OCI-LY7 (cell line): ENCODE measurements at regions not wholly inside any gene's neighbourhood (a gene's known extent, or its start where the extent isn't known, plus 50 kb on each side); places are given as distances from the start of the nearest gene placed in this dataset.

Experiments used
- BruUV-seq: library from RNA; stranded (reverse); fragments of 400-500 nt; replicated peaks from 2 replicates; lab custom pipeline; 2021; lab: Mats Ljungman, UMichigan
- CTCF ChIA-PET: fragments of 300-600 bp; sonication (Branson Sonifier 250); formaldehyde crosslinking; loops from one replicate; lab custom pipeline; 2022; ENCODE audit warnings: antibody characterized with exemption; ENCODE audit not compliant: unreplicated experiment; lab: Charles Lee
- POLR2A ChIA-PET: fragments of 300-600 bp; sonication (Branson Sonifier 250); formaldehyde crosslinking; loops from one replicate; lab custom pipeline; 2022; ENCODE audit warnings: antibody characterized with exemption; lab: Charles Lee
- DNase-seq: peaks from one replicate; pipeline ENCODE4 v3.0.0-alpha.2; 2015; ENCODE audit warnings: low spot score
- H2AFZ ChIP-seq: fragments of 200-600 bp; sonication (generic), shearing (Covaris generic); 2 replicates; pipeline ENCODE4 v1.6.1; 2014; ENCODE audit warnings: mild to moderate bottlenecking, antibody characterized with exemption, low read length, moderate library complexity
- H3K27ac ChIP-seq: fragments of 200-600 bp; sonication (generic); 2 replicates; pipeline ENCODE4 v1.5.1; 2014; ENCODE audit warnings: mixed run types, low read depth, mild to moderate bottlenecking, moderate library complexity, low read length, inconsistent platforms; ENCODE audit not compliant: poor library complexity, severe bottlenecking
- H3K36me3 ChIP-seq: fragments of 200-600 bp; sonication (generic); 2 replicates; pipeline ENCODE4 v1.6.1; 2014; ENCODE audit warnings: mild to moderate bottlenecking, antibody characterized with exemption, low read length, moderate library complexity, mixed read lengths; ENCODE audit not compliant: insufficient read depth
- H3K4me1 ChIP-seq: fragments of 200-600 bp; sonication (generic); 2 replicates; pipeline ENCODE4 v1.5.1; 2014; ENCODE audit warnings: mild to moderate bottlenecking, low read length; ENCODE audit not compliant: insufficient read depth, poor library complexity, severe bottlenecking
- H3K4me2 ChIP-seq: fragments of 200-600 bp; sonication (generic); 2 replicates; pipeline ENCODE4 v1.6.1; 2014; ENCODE audit warnings: mild to moderate bottlenecking, low read length
- H3K4me3 ChIP-seq: fragments of 200-600 bp; sonication (generic); 2 replicates; pipeline ENCODE4 v1.5.1; 2014; ENCODE audit warnings: mild to moderate bottlenecking, low read depth, low read length; ENCODE audit not compliant: poor library complexity, severe bottlenecking
- H3K79me2 ChIP-seq: fragments of 200-600 bp; sonication (generic); 2 replicates; pipeline ENCODE4 v1.6.1; 2016; ENCODE audit warnings: low read depth, mild to moderate bottlenecking, low read length, moderate library complexity, mixed read lengths; ENCODE audit not compliant: insufficient read depth
- H3K9me2 ChIP-seq: fragments of 200-600 bp; sonication (generic); 2 replicates; pipeline ENCODE4 v1.6.1; 2016; ENCODE audit warnings: mild to moderate bottlenecking, low read length, mixed read lengths; ENCODE audit not compliant: insufficient read depth
- H3K9me3 ChIP-seq: fragments of 200-600 bp; sonication (generic); 2 replicates; pipeline ENCODE4 v1.6.1; 2014; ENCODE audit warnings: mild to moderate bottlenecking, mixed run types, low read length, mixed read lengths
- H4K20me1 ChIP-seq: fragments of 200-600 bp; sonication (generic); 2 replicates; pipeline ENCODE4 v1.6.1; 2014; ENCODE audit warnings: mild to moderate bottlenecking, antibody characterized with exemption, low read length, moderate library complexity, mixed read lengths; ENCODE audit not compliant: insufficient read depth
- EZH2phosphoT487 ChIP-seq: fragments of 200-600 bp; sonication (generic); IDR thresholded peaks from 2 replicates; pipeline ENCODE4 v1.6.1; 2018; ENCODE audit warnings: low read depth, borderline replicate concordance, mild to moderate bottlenecking, mixed run types, antibody characterized with exemption, low read length, moderate library complexity, mixed read lengths
- intact Hi-C: fragments of 100-400 bp; cut with micrococcal nuclease; formaldehyde crosslinking; loops from one replicate; pipeline ENCODE4 v1.10.0; 2022; ENCODE audit not compliant: unreplicated experiment
- TF ChIP-seq, protein P1 (sequence below): fragments of 200-600 bp; sonication (generic); conservative IDR thresholded peaks from 2 replicates; pipeline ENCODE4 v1.5.1; 2014; ENCODE audit warnings: mild to moderate bottlenecking, antibody characterized with exemption, low read length, moderate library complexity, mixed read lengths

DNA sequence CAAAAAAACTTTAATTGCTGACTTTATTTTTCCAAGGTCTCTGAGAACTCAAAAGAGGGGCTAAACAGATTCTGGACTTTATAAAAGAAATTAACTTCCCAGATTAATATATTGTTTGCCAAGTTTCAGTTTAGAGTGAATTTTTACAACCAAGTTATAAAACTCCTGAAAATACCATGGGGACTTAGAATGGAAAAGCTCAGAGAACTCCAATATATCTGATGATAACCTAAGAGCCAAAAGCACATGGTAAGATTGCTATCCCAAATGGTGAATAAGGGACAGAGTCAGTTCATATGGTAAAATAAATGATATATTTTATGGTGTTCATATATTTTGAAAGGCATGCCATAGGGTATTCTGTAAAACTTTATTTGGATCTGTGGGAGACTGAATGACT, 470.9 kb downstream of the TTLL7 start:
- H3K9me3 ChIP-seq: no peaks in the 10 kb centered on the region
- no TSS peak for BruUV-seq
- no peak overlapping the region for H2AFZ ChIP-seq
- ChIA-PET CTCF (no interaction called here), POLR2A (interaction anchor here (0.6 kb wide), 2 partner anchors 875 to 923 kb away, joined by 3 read pairs; no protein-coding TSS in a partner anchor)
- H3K9me2 ChIP-seq: no peaks in the 10 kb centered on the region
- intact Hi-C loops: no loop called here
- no peaks in the 10 kb centered on the region for H3K4me1 ChIP-seq
- H3K36me3 ChIP-seq: no peaks in the 10 kb centered on the region
- no peaks in the 10 kb centered on the region for H3K79me2 ChIP-seq
- H3K4me2 ChIP-seq: no peak overlapping the region
- H3K27ac ChIP-seq: no peak overlapping the region
- TF ChIP-seq EZH2phosphoT487: no peak
- TF ChIP-seq, protein P1, sequence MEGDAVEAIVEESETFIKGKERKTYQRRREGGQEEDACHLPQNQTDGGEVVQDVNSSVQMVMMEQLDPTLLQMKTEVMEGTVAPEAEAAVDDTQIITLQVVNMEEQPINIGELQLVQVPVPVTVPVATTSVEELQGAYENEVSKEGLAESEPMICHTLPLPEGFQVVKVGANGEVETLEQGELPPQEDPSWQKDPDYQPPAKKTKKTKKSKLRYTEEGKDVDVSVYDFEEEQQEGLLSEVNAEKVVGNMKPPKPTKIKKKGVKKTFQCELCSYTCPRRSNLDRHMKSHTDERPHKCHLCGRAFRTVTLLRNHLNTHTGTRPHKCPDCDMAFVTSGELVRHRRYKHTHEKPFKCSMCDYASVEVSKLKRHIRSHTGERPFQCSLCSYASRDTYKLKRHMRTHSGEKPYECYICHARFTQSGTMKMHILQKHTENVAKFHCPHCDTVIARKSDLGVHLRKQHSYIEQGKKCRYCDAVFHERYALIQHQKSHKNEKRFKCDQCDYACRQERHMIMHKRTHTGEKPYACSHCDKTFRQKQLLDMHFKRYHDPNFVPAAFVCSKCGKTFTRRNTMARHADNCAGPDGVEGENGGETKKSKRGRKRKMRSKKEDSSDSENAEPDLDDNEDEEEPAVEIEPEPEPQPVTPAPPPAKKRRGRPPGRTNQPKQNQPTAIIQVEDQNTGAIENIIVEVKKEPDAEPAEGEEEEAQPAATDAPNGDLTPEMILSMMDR: no peak
- DNase-seq: no peak
- no peaks in the 10 kb centered on the region for H4K20me1 ChIP-seq
- H3K4me3 ChIP-seq: no peak overlapping the region

DNA sequence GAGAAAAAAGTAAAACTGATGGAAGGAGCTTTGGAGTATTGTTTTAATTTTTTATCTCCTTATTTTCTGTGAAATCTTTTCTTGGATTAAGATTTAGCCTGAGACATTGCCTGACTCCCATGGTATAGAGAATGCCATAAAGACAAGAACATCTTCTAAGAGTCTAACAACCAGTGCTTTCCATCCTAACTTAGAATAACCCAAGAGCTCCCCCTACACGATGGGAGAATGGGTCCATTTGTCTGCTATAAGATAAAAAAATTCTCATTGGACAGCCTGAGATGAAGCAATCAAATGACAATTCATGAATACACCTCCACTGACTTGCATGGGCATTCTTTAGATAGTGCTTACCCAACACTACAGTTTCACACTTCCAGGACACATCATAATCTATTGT, 478.1 kb downstream of the TTLL7 start:
- TF ChIP-seq, protein P1: 0 out of 2 replicates have a peak, but pooled peaks have one; percentile 16
- TF ChIP-seq EZH2phosphoT487: no peak
- no TSS peak for BruUV-seq
- H4K20me1 ChIP-seq: no peaks in the 10 kb centered on the region
- no peaks in the 10 kb centered on the region for H3K9me3 ChIP-seq
- no peak overlapping the region for H3K27ac ChIP-seq
- H3K4me2 ChIP-seq: no peak overlapping the region
- H3K4me1 ChIP-seq: no peaks in the 10 kb centered on the region
- H3K36me3 ChIP-seq: no peaks in the 10 kb centered on the region
- DNase-seq: no peak
- H3K9me2 ChIP-seq: no peaks in the 10 kb centered on the region
- H3K4me3 ChIP-seq: no peak overlapping the region
- ChIA-PET POLR2A (no interaction called here), CTCF (no interaction called here)
- H3K79me2 ChIP-seq: no peaks in the 10 kb centered on the region
- H2AFZ ChIP-seq: no peak overlapping the region
- intact Hi-C loops: no loop called here

DNA sequence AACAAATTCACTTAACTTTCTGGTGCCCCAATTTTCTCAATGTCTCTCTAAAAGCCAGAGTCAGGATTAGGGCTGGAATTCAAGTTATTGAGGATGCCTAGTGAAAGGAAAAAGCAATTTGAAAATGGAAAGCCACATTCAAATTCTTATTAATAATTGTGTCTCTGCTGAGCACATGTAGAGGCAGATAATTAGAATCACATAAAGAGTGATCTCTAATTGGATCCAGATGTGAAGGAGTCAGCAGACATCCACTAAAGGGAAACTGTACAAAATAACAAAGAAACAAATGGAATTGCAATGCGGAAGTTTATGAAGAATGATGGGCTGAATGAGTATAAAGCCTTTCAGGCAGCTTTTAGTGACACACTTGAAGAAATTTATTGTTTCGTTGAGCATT, 482.6 kb downstream of the TTLL7 start:
- BruUV-seq: no TSS peak
- ChIA-PET CTCF (no interaction called here), POLR2A (no interaction called here)
- H4K20me1 ChIP-seq: no peaks in the 10 kb centered on the region
- H2AFZ ChIP-seq: no peak overlapping the region
- no peak overlapping the region for H3K27ac ChIP-seq
- intact Hi-C loops: no loop called here
- no peak overlapping the region for H3K4me2 ChIP-seq
- H3K36me3 ChIP-seq: no peaks in the 10 kb centered on the region
- H3K4me1 ChIP-seq: no peaks in the 10 kb centered on the region
- H3K9me3 ChIP-seq: no peaks in the 10 kb centered on the region
- H3K79me2 ChIP-seq: no peaks in the 10 kb centered on the region
- H3K9me2 ChIP-seq: no peaks in the 10 kb centered on the region
- H3K4me3 ChIP-seq: no peak overlapping the region
- TF ChIP-seq, protein P1: no peak
- TF ChIP-seq EZH2phosphoT487: no peak
- DNase-seq: no peak
